HG02588 (cell line): ENCODE measurements at regions not wholly inside any gene's neighbourhood (a gene's known extent, or its start where the extent isn't known, plus 50 kb on each side); places are given as distances from the start of the nearest gene placed in this dataset.

Experiments
- ATAC-seq: cut with Tn5 transposase; IDR thresholded peaks from one replicate; pipeline ENCODE4 v1.9.1; 2021; ENCODE audit warnings: mild to moderate bottlenecking, moderate library complexity; ENCODE audit not compliant: unreplicated experiment

DNA sequence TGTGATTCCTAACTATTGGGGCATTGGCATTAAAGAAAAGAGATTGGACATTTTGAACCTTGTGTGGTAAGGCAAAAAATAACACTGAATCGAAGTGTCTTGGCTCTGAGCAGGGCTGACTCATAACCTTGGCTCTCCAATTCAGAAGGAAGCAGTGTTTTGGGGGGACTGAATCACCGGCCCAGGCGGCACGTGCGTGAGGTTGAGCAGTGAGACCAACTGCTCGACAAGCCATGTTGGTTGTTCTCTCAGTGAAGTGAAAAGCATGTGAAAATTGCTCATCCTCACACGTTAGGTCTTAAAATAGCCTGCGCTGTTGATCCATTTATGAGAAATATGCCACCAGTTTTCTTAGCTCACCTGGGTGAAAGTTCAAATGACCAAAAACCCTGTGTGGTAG lies 137.8 kb upstream of the SPACA1 start:
- no peak for ATAC-seq

DNA sequence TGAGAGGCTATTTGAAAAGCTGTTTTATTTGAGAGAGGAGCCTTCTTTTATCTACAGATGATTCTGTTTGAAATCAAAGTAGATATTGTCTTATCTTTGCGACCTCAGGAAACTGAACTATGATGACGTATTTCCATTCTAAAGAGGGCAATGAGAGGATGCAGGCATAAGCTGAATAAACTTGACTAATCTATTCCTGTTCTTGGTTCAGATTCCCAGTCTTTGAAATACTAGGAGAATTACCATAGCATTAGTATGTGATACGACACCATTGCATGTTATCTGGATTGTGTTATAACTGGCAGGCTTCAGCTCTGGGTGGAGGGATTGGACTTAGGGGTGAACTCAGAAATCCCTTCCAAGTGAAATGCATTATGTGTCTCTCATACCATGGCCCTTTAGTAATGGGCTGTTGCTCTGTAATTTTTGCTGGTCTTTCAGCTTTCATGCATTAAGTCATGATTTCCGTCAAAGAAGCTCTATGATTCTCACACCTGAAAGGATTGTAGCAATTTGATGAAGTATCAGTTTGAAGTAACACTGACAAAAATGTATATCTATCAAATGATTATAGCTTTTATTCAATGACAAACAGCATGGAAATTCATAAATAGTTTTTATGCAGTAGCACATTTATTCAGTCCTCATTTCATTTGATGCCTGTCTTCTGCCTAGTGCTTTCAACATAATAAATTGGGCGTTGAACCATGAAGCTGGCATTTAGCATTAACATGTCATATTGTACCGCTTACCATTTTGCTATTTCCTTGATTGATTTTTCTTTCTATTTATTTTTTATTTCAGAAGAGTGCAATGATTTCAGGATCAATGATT lies 138.4 kb upstream of the SPACA1 start:
- ATAC-seq = no peak

DNA sequence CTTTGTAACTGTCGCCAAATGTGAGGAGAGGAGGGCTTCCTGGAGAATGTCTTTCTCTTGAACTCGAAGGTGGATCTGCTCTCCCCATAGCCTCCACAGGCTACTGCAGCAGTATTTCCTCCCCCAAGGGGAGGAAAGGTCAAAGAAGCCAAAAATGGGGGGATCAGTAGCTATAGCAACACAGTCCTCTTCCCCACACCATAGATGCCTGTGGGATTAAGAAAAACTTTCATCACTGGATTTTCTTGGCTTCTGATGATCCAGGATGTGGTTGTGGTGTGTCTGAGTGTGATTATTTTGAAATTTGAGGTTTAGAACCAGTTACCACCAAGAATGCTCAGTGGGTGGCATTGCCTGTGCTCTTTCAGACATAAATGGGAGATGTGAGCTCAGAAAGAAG lies 140.1 kb upstream of the SPACA1 start:
- peak; percentile 42 for ATAC-seq

DNA sequence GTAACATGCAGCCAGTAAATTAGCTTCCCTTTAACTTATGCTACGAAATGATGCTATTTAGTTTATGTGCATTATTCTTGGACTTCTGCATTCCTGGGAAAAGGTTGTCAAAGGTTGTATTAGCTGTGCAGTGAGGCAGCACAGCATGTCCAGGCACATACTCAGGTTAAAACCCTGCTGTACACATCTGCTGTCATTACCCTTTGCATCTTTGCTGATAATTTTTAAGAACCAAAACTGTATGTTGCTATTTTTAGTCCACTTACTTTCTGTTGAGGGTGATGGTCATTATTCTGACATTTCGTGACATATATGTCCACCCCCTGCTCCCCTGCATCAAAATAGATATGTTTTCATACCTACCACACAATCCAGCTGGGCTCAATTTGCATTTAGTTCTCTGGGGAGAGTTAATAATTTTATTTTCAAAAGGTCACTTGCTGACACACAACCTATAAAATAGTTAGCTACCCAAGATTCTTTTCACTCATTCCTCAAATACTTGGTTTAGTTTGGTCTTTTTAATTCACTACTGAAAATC lies 142.5 kb upstream of the SPACA1 start:
- ATAC-seq = peak; percentile 79

DNA sequence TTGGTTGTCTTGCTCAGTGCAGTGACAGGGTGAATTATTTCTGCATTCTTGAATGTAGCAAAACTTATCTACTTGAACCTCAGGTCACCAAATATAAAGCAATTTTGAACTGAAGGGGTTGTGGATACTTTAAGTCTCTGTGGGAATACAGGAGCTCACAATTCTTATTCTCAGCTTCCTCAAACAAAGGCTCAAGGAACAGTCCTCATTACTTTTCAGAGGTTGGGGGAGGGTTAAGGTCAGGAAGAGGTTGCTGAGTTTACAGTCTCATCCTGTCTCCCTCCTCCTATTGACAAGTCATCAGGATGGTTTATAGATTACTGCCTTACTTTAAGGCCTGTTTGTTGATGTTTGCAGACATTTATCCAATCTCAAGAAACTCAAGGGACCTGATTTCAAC lies 143.6 kb upstream of the SPACA1 start:
- no peak for ATAC-seq

DNA sequence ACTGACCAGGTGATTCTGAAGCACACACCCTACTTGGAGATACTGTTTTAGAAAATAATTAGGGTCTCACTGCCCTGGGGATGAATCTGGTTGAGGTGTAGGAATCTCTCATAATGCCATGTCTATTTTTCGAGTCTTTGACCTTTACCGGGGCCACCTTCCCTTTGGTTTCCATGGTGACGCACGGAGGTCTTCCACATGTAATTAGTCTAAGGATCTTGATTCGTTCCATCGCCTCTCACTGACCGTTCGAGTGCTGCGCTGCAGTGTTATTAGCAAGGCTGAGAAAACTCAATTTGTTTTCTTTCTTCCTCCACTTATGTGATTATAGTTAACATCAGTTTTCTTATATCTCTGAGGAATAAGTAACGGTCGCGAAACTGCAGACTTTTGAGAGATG lies 144.3 kb upstream of the SPACA1 start:
- ATAC-seq = no peak

DNA sequence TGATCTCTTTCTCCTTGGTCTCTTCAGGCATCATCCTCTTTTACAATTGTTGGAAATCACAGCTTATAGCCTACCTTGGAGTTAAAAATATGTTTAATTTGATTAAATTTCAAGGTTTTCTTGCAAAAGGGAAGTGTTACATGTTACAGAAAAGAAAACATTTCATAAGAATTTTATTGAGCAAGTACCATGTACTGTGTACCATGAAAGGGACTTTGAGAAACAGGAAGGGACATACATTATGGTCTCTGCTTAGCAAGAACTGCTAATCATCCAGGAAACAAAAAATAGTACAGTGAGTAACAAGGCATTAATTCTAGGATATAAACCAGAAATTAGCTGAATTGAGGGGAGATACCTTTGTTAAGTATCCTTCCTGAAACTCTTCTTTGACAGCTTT lies 145.3 kb upstream of the SPACA1 start:
- ATAC-seq = no peak

DNA sequence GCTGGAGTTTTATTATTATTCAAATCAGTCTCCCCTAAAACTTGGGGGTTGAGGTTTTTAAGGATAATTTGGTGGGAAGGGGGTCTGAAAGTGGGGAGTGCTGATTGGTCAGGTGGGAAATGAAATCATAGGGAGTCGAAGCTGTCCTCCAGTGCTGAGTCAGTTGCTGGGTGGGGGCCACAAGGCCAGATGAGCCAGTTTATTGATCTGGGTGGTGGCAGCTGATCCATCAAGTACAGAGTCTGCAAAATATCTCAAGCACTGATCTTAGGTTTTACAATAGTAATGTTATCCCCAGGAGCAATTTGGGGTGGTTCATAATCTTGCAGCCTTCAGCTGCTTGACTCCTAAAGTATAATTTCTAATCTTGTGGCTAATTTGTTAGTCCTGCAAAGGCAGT lies 146.0 kb upstream of the SPACA1 start:
- no peak for ATAC-seq

DNA sequence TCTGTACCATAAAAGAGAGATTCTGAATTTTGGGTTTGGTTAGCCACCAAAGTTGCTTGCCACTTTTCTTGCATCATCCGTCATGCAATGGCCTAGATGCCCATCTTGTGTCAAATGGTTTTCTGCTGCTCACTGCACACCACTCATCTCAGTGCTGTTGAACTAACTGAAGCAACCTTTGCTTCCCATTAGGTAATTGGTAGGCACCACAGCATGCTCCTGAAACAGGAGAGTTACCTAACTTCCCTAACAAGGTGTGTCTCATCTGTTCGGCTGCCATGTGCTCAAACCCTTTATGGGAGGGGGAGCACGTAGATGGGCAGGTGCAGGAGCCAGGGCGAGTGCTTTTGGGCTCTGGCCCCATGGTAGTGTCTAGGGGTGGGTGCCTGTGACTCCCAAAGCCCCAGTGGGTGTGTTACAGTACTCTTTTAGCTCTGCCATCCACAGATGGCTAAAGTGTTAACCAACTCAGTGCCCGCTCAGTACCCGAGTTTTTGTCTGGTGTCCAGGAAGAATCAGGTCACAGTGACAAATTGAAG lies 147.4 kb upstream of the SPACA1 start:
- ATAC-seq = no peak

DNA sequence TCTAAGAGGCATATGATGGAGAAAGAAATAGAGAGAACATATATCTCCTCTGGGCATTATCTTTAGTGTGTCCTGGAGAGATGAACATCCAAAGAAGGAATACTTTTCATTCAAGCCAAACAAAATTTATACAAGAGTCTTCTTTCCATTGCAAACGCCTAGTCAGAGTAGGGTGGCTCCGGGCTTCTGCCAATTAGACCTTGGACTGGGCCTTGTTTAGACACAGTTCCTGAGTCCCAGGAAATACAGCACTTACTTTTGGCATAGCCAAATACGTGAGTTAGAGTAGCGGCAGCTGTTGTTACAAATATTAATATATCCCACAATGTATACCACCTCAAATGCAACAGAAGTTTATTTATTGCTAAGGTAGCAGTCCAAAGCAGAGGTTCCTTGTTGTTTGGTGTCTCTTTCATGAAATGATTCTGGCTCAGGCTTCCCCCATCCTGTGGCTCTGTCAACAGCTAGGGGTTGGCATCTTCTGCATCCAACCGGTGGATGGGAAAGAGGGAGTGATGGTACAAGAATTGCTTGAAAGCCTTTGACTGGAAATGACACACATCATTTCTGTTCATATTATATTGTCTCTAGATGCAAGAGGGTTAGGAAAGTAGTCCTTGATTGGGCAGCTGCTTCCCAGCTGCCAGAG lies 148.0 kb upstream of the SPACA1 start:
- no peak for ATAC-seq

DNA sequence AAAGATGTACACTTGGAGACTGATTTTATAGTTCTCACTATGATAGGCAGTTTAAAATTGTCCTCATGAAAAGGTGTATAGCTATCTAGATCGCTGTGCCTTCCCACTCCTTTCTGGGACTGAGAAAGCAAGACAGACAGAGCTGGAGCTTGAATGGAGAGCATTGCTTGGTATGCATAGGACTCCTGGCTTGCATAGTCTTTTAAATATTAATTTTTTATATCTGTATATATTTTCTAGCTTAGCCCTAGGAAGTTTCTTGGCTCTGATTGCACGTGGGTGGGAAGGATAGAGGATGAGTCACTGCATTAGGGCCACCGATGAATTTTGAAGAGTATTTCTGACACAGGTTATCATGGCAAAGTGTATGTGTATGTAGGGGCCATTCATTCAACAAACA lies 150.0 kb upstream of the SPACA1 start:
- no peak for ATAC-seq

DNA sequence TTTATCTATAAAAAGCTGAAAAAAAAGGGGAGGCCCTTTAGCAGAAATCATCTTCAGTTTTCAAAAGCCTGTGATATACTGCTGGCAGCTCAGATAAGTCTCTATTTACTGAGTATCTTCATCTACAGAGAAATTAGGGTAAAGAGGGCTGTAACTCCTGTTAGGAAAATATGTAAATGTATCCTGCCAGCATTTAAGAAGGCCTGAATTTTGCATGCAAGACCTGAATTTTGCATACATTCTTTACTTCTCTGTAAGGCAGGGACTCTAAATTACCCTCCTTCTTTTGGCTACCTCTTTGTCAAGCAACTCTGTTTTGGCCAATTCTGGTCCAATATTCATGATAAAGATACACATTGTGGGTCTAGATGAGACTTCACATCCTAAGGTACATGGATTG lies 150.6 kb upstream of the SPACA1 start:
- ATAC-seq = no peak

DNA sequence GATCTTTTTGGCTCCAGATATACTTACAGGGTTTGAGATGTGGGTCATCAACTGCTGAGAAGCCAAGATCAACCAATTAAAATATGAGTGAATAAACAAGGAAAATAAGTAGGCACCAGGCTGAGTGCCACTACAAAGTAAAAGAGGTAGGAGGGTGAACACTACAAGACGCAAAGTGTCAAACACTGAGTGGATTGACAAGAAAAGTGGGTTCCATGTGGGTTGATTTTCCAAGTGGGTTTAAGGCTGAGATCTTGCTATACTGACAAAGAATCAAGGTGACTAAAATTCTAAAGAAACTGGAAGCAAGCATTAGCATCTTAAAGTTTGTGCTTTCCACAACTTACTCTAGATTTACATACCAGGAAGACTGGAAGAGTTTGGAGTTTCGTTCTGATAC lies 160.4 kb upstream of the SPACA1 start:
- ATAC-seq = no peak

DNA sequence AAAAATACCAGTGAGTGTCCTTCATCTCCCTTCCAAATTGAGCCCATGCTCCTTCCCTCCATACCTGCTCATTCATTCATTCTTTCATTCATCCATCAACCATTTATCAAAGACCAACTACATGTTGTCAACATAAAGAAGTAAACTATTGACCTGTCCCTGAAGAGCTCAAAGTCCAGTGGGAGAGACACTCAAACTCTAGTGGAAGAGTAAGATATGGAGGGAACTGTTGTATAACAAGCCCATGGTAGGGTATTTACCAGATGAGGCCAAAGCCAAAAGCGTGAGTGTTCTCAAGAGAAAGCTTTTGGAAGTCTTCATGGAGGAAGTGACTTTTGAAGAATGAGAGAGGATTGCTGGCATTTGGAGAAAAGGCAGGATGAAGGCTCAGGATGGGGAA lies 163.4 kb upstream of the SPACA1 start:
- no peak for ATAC-seq

DNA sequence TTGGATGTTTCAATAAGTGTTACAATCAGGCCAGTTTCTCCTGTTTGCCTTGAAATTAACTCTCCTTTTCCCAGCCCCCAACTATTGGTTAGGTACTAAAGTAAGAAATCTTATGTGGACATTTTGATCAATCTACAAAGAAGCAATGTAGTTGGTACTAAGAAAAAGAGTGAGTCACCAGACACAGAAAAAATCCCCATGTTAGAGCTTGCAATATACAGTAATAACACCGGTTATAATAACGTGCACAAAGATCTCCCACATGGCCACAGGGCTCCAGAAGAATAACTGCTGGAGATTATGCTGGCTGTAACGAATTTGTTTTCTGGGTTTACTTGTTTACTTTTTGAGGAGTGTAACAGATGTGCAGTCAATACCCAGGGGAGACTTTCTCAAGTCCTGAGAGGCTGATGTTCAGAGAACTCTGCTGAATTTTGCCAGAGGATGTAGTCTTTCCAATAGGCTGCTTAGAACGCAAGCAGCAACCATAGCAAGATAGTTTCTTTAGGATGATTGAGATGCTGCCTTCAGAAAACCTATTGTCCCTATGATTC lies 166.2 kb upstream of the SPACA1 start:
- no peak for ATAC-seq

DNA sequence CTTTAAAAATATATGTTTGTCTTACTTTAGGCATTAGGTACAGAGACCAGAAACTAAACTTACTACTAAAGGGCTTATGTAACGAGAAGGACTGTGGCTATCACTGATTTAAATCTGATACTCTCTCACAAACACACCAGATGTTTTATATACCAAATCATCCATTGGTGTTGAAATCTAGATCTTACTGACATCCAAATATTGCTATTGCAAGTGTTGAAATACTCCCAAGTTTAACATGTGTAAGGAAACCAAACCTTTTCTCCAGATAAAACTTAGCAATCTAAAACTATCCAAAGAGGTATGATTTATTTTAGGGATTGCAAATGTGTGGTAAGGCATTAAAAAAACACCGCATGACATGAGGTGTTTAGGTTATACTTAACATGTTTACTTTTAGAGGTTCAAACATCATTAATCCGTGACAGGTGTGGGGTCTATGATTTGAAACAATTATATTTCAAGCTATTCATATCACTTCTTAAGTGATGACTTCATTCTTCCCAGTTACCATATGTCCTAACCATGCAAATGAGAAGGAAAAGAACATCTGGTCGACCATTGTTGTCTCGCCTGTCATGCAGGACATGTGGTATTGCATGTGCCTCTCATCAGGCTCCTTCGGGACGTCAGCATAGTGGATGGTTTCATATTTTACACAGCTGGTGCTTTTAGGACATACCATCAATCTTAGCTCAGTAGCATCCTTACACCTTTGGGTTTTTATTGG lies 168.3 kb upstream of the SPACA1 start:
- ATAC-seq = peak; percentile 61

DNA sequence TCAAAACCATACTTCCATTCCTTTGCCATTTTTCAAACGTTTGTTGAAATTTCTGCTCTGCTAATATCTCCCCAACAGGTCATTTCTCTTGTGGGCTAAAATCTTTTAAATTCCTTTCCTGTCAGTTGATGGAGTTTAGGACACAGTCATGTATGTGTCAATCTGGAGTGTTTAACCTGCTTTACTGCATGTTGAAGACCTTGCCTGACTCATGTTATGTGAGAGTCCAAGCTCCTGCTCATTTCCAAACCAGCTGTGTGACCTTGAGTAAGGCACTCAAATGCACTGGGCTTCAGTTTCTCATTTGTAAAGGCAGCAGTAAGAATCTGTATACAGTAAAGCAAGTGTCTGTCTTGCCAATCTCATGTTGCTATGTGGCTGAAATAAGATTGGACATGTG lies 171.9 kb upstream of the SPACA1 start:
- ATAC-seq = no peak

DNA sequence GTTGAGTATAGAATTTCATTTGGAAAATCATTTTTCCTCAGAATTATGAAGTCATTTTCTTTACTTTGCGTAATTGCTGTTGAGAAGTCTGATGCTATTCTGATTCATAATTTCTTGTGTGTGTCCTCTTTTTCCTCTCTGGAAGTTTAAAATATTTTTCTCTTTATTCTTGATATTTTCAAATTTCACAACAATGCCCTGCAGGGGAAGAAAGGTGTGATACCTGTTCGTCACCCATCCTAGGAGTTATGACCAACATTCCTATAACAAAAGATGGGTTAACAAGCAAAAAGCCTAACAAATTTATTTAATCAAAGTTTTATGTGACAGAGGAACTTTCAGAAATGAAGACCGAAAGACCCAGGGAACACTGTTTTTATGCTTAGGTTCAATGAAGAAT lies 171.5 kb upstream of the AKIRIN2 start:
- ATAC-seq = no peak

DNA sequence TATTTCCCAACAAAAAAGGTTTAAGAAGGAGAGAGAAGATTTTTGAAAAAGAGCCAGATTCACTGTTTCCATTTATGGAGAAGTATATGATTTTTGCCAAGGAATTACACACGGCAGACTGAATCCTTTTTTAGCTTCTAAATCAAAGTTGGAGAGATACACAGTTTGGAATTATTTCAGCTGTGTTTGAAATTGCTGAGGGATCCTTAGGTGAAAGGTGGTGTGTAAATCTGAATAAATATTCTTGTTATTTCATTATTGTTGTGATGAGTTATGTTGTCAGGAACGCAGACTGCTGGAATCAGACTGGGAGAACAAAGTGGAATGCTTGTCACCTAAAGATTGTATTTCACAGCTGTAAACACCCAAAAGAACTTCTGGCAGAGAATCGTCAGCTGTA lies 168.5 kb upstream of the AKIRIN2 start:
- ATAC-seq = no peak

DNA sequence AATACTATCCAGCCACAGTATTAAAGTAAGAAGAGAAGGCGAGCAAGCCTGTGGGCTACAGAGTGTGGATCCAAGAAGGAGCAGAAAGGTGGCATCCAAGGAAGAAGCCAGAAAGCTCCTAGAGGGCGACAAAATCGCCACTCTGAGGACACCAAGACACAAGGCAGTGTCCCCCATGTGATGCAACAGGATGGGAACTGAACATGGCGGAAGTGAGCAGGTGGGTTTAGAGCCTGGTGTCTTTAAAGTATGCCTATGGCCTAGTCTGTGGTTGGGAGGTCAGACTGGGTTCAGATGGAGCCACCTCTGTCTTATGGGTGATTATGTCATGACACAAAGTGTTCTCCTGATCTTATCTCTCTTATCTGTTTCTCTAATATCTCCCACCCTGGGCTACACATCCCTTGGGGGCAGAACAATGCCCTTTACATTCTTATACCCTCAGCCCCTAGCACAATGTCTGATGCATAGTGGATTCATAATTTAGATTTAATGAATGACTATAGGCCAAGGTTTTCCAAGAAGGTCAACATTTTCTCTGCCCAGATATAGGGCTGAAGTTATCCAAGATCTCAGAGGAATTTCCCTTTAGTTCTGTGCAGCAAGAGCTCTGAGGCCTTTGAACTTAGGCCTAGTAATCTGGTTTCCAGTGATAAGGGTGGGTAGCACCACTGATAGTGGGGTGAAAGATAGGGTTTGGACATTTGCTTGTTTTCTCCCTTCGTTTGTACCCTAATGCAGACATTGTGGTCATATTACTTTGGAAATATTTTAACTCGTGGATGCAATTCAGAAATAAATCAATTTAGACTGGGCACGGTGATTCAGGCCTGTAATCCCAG lies 167.3 kb upstream of the AKIRIN2 start:
- ATAC-seq = no peak
